Inflammatory macrophage (primary cell): ENCODE measurements at regions not wholly inside any gene's neighbourhood (a gene's known extent, or its start where the extent isn't known, plus 50 kb on each side); places are given as distances from the start of the nearest gene placed in this dataset.
"Not testable (repeated sequence)": the region's sequence is repeated elsewhere in the genome, so short reads cannot be mapped to it uniquely, and the experiment has no call there.

Experiments used
- DNase-seq, 2 donors: peaks; one replicate each; pipeline ENCODE4 v3.0.0-alpha.2; 2020 to 2022

DNA sequence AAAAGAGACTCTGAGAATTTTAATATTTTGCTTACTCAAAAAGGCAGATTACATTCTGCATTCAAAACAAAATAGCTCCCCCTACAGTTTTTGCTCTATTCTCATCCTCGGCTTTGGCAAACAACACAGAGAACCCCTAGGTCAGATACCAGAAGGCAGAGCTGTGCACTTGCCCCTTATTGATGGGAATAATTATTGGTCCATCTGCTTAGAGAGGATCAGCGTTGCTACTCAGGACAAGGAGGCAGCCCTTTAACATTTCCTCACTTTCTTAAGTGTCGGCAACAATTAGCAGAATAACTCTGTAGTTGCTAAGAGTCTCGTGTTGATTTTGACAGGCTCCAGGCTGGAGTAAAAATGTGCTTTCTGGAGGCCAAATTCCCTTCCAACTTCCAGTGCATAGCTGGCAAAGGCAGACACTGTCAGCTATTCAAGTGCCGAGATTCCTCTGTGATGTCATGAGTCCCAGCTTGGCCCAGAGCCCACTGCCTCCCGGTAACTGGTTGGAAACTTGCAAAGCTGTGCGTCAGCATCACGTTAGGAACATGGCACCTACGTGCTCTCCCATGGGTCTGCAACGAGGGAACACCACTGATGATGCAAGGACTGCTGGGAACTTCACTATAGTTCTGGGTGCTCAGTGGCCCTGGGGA, 482.7 kb upstream of the ADAMTS9 start:
- no peak for DNase-seq

GRCh38 chr3:65169961-65170360, 482.2 kb upstream of the ADAMTS9 start:
- no peak for DNase-seq

DNA sequence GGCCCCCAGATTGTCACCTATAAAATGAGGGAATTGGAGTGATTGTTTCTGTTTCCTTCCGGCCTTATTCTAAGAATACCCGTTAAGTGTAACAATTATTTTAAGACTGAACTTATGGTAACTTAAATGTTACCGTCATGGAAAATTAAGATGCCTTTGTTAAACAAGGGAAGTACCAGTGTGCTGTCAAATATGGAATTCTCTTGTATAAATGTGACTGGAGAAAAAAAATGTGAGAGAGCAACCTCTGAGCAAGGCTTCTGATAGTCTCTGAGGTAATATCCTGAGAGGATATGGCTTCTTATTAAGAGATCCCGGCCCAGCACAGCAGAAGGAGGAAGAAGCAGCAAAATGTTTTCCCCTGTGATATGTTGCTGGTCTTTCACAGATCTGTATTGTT, 480.7 kb upstream of the ADAMTS9 start:
- no peak for DNase-seq

DNA sequence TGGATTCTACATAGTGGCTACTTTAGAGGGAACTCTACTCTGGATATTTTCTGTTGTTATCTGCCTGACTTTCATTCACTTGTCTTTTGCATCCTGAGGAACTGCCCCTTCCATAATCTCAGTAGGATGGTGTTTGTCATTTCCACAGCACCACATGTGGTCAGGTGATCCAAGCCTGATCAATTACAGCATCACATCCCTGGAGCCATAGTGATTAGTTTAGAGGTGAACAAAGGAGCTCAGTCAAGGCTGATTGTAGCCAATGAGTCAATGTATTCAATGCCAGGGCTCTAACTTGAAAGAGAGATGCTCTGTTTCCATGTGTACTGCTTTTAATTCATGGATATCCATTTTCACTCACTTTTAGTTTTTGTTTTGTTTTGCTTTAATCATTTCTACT, 478.7 kb upstream of the ADAMTS9 start:
- DNase-seq: no peak

GRCh38 chr3:65158023-65158422, 470.2 kb upstream of the ADAMTS9 start:
- DNase-seq: no peak

DNA sequence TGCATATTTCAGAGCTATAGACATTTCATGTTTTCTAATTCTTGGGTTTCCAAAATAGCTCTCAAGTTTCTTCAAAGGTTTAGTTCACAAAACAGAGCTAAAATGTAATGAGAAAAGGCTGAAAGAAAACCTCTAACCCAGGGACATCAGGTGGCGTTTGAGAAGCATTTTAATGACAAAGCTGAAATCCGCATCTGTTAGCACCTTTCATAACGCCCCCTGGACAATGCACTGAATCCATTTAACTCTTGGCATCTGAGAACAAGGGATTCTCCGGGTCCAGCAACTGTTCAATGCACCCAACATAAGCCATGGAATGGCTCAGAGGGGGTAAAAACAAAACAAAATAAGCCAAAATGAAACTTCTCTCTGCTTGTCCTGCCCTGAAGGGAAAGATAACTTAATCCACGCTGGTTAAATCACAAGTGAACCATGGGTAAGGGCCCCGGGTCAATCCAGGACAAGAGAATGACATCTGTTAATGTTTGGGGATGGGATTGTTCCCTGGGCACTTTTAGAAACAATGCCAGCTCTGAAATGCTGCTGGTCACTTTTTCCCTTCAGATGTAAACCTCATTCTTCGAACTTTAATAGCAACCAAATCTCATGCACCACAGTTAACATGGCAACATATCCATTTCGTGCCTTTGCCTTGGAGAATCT, 466.2 kb upstream of the ADAMTS9 start:
- no peak for DNase-seq

GRCh38 chr3:65151666-65152065, 463.9 kb upstream of the ADAMTS9 start:
- DNase-seq: no peak

DNA sequence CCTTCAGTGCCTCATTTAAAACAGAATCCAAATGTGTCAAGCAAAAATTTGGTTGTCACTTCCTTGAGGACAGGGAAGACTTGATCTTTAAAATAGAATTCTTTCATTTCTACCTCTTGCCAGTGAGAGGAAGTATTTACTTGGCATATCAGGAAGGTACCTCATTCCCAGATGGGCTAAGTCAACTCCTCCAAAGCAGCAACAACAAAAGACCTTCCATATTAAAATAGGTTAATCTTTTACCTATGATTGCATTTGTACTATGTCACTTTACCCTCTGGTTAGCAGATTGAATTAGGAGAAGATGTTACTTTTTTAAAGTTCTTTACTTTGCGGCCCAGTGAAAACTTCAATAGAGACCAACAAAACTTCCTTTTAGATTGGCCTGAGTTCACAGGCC, 462.1 kb upstream of the ADAMTS9 start:
- DNase-seq: no peak

- no peak for DNase-seq
Observed at GRCh38 chr3:65148687-65149086, 460.9 kb upstream of the ADAMTS9 start.

- no peak for DNase-seq
Observed at GRCh38 chr3:65146179-65146578, 458.4 kb upstream of the ADAMTS9 start.

- no peak for DNase-seq
Observed at GRCh38 chr3:65145680-65146079, 457.9 kb upstream of the ADAMTS9 start.

GRCh38 chr3:65144791-65145351, 457.1 kb upstream of the ADAMTS9 start:
- DNase-seq: no peak

DNA sequence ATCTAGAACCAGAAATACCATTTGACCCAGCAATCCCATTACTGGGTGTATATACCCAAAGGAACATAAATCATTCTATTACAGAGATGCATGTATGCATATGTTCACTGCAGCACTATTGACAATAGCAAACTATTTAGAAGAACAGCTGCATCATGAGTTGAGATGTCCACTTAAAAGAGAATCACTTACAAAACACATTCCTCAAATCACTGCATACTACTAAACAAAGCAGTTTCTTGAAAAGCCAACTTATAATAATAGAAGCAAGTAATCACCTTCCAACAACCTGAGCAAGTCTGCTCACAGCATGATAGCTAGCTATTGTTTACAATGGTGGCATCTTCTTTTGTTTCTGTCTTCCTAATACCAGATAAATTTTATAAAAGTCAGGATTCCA, 454.7 kb upstream of the ADAMTS9 start:
- no peak for DNase-seq

GRCh38 chr3:65138556-65138955, 450.8 kb upstream of the ADAMTS9 start:
- no peak for DNase-seq

GRCh38 chr3:65133752-65134151, 446.0 kb upstream of the ADAMTS9 start:
- DNase-seq: not testable (repeated sequence)

GRCh38 chr3:65130782-65131181, 443.0 kb upstream of the ADAMTS9 start:
- DNase-seq: no peak

GRCh38 chr3:65128346-65128745, 440.5 kb upstream of the ADAMTS9 start:
- no peak for DNase-seq

GRCh38 chr3:65126527-65127410, 439.0 kb upstream of the ADAMTS9 start:
- DNase-seq: no peak

DNA sequence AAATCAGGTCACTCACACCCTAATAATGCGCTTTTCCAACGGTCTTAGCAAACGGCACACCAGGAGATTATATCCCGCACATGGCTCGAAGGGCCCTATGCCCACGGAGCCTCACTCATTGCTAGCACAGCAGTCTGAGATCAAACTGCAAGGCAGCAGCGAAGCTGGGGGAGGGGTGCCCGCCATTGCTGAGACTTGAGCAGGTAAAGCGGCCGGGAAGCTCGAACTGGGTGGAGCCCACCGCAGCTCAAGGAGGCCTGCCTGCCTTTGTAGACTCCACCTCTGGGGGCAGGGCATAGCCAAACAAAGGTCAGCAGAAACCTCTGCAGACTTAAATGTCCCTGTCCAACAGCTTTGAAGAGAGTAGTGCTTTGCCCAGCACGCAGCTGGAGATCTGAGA, 432.4 kb upstream of the ADAMTS9 start:
- not testable (repeated sequence) for DNase-seq

- no peak for DNase-seq
Observed at GRCh38 chr3:65118912-65119499, 431.2 kb upstream of the ADAMTS9 start.

- no peak for DNase-seq
Observed at GRCh38 chr3:65114041-65114440, 426.2 kb upstream of the ADAMTS9 start.

DNA sequence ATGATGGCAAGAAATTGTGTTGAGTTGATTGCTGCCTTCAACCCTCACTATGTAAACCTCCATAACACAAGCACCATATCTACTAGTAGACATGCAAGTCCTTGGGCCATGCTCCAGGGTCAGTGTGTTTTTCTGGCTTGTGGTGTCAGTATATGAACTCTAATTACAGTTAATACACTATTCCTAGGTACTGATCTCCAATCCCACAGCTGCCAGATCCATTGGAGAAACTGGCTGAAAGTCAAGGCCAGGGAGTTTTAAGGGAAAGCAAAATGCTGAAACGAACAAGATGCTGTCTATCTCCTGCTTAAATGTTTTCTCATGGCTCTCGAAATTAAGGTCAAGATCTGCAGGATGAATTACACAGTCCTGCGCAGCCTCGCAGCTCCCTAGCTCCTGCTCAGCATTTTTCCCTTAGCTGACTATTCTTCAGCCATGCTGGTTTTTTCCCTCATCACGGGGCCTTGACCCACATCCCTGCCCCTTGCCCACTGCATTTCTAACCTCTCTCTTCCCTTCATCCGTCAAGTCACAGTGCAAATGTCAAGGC, 425.0 kb upstream of the ADAMTS9 start:
- DNase-seq: no peak

DNA sequence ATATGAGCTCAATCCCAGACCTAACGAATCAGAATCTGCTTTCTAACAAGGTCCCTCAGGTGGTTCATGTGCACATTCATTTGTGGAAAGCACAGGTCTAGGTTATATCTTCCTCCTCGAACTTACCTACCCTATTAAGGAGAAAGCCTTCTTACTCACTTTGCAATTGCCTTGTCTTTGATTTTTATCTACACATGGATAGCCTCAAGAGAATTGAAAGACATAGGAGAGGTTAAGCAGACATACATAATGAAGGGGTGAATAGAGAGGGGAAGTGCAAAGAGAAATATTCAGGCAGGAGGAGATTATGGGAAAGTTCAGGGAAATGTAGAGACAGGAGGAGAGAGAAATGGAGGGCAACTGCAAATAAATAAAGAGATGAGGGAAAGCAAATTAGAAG, 422.9 kb upstream of the ADAMTS9 start:
- DNase-seq: no peak
